ENCODE measurements at regions not wholly inside any gene's neighbourhood (a gene's known extent, or its start where the extent isn't known, plus 50 kb on each side); places are given as distances from the start of the nearest gene placed in this dataset.

DNA sequence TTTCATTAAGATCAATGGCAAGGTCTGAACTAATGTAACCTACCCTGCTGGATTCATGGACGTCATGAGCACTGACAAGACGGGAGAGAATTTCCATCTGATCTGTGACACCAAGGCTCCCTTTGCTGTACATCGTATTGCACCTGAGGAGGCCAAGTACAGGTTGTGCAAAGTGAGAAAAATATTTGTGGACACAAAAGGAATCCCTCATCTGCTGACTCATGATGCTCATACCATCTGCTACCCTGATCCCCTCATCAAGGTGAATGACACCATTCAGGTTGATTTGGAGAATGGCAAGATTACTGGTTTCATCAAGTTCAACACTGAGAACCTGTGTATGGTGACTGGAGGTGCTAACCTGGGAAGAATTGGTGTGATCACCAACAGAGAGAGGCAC lies 82.3 kb upstream of the NDUFV2 start:
- TF ChIP-seq, protein P1, sequence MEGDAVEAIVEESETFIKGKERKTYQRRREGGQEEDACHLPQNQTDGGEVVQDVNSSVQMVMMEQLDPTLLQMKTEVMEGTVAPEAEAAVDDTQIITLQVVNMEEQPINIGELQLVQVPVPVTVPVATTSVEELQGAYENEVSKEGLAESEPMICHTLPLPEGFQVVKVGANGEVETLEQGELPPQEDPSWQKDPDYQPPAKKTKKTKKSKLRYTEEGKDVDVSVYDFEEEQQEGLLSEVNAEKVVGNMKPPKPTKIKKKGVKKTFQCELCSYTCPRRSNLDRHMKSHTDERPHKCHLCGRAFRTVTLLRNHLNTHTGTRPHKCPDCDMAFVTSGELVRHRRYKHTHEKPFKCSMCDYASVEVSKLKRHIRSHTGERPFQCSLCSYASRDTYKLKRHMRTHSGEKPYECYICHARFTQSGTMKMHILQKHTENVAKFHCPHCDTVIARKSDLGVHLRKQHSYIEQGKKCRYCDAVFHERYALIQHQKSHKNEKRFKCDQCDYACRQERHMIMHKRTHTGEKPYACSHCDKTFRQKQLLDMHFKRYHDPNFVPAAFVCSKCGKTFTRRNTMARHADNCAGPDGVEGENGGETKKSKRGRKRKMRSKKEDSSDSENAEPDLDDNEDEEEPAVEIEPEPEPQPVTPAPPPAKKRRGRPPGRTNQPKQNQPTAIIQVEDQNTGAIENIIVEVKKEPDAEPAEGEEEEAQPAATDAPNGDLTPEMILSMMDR (IDR thresholded peaks at IDR 0.05), result no peak
- TF ChIP-seq POLR2AphosphoS5 (IDR thresholded peaks at IDR 0.05), result no peak
- TF ChIP-seq POLR2A (IDR thresholded peaks at IDR 0.05), result no peak

Measured in prostate gland (tissue), 2 donors.